ENCODE measurements at regions not wholly inside any gene's neighbourhood (a gene's known extent, or its start where the extent isn't known, plus 50 kb on each side); places are given as distances from the start of the nearest gene placed in this dataset.

DNA sequence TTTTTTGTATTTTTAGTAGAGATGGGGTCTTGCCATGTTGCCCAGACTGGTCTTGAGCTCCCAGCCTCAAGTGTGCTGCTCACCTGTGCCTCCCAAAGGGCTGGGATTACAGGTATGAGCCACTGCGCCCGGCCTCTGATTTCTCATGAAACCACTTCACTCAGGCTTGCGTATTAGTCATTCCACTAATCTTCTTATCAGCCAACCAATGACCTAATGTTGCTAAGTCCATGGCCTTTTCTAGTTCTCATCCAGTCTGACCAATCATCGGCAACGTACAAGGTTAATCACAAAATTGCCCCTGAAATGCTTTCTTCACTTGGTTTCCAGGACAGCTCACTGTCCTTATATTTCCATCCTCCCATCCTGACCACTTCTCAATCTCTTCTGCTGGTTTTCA lies 605.3 kb upstream of the SLC10A2 start:
- no TSS peak for BruUV-seq (replicated peaks)
- intact Hi-C loops (cut with micrococcal nuclease), result no loop called here
- Histone ChIP-seq H3K27ac (ENCODE audit: low read depth, low read length) (no peak overlapping the region), H3K79me2 (ENCODE audit: insufficient read depth, low read length) (no peaks in the 10 kb centered on the region), H3K4me1 (ENCODE audit: control insufficient read depth in 1 of 2, insufficient read depth in 2 of 2, low read length in 2 of 2) (no peaks in the 10 kb centered on the region), H3K4me3 (replicated peaks in 1 of 2; ENCODE audit: low read depth in 1 of 2, low read length in 2 of 2) (no peak overlapping the region), H3K9me3 (ENCODE audit: control insufficient read depth in 1 of 2, insufficient read depth in 1 of 2, low read depth in 1 of 2, low read length in 2 of 2) (no peaks in the 10 kb centered on the region), H4K20me1 (ENCODE audit: insufficient read depth) (no peaks in the 10 kb centered on the region), H3K9me2 (ENCODE audit: insufficient read depth) (no peaks in the 10 kb centered on the region), H3K27me3 (ENCODE audit: insufficient read depth, low read length) (no peaks in the 10 kb centered on the region), H3K9ac (ENCODE audit: low read length) (no peak overlapping the region), H2AFZ (ENCODE audit: low read depth, low read length, poor library complexity, severe bottlenecking) (no peak overlapping the region), H3K4me2 (ENCODE audit: low read length) (no peak overlapping the region), H3K36me3 (ENCODE audit: control insufficient read depth in 1 of 2, insufficient read depth in 2 of 2, low read length in 2 of 2) (no peaks in the 10 kb centered on the region)
- DNase-seq (ENCODE audit: low read depth, low spot score) (no peak), ATAC-seq (no peak)
- CTCF ChIA-PET, result no interaction called here
- TF ChIP-seq FOSL1 (IDR thresholded peaks at IDR 0.05; ENCODE audit: low read depth), result no peak
- TF ChIP-seq ZNF274 (IDR thresholded peaks at IDR 0.05; ENCODE audit: low read depth, low read length), result no peak
- TF ChIP-seq, protein P1, sequence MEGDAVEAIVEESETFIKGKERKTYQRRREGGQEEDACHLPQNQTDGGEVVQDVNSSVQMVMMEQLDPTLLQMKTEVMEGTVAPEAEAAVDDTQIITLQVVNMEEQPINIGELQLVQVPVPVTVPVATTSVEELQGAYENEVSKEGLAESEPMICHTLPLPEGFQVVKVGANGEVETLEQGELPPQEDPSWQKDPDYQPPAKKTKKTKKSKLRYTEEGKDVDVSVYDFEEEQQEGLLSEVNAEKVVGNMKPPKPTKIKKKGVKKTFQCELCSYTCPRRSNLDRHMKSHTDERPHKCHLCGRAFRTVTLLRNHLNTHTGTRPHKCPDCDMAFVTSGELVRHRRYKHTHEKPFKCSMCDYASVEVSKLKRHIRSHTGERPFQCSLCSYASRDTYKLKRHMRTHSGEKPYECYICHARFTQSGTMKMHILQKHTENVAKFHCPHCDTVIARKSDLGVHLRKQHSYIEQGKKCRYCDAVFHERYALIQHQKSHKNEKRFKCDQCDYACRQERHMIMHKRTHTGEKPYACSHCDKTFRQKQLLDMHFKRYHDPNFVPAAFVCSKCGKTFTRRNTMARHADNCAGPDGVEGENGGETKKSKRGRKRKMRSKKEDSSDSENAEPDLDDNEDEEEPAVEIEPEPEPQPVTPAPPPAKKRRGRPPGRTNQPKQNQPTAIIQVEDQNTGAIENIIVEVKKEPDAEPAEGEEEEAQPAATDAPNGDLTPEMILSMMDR (IDR thresholded peaks at IDR 0.05 in 2 of 3, conservative IDR thresholded peaks at IDR 0.05 in 1 of 3; ENCODE audit: borderline replicate concordance in 1 of 3, insufficient read depth in 1 of 3, low read depth in 2 of 3, low read length in 2 of 3), result no peak
- TF ChIP-seq, protein P2, sequence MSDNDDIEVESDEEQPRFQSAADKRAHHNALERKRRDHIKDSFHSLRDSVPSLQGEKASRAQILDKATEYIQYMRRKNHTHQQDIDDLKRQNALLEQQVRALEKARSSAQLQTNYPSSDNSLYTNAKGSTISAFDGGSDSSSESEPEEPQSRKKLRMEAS (IDR thresholded peaks at IDR 0.05), result no peak
- TF ChIP-seq EZH2 (IDR thresholded peaks at IDR 0.05), result no peak
- RAD21 ChIA-PET (ENCODE audit: low non-redundant PET in 1 of 2, low total read pairs in 2 of 2, uncharacterized antibody in 2 of 2, unreplicated experiment in 2 of 2), result no interaction called here
- POLR2A ChIA-PET, result no interaction called here

DNA sequence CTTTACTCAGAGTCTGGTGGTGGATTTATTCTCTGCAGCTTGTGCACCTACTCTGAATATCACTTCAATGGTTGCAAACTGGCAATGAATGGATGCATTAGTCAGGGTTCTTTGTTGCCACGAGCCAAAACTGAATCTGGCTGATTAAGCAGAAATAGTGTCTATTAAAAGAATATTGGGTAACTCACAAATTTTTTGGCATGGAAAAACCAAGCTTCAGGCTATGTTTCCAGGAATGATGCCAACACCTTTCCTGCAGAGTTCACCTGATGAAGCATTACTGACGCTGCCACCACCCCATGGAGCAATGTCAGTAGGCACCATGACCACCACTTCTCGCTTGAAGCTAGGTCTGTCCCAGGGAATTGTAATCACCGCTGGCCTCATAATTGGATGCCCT lies 597.8 kb upstream of the SLC10A2 start:
- TF ChIP-seq SIN3A (IDR thresholded peaks at IDR 0.05; ENCODE audit: low read depth) (no peak), RAD21 (IDR thresholded peaks at IDR 0.05; ENCODE audit: low read depth) (no peak), ZFX (IDR thresholded peaks at IDR 0.05) (no peak), EZH2 (IDR thresholded peaks at IDR 0.05) (no peak), POLR2AphosphoS5 (IDR thresholded peaks at IDR 0.05; ENCODE audit: low read depth, low read length) (no peak), EZH2phosphoT487 (IDR thresholded peaks at IDR 0.05; ENCODE audit: borderline replicate concordance) (no peak), CEBPB (IDR thresholded peaks at IDR 0.05; ENCODE audit: low read depth) (no peak), ZNF274 (IDR thresholded peaks at IDR 0.05; ENCODE audit: low read depth, low read length) (no peak), EGR1 (IDR thresholded peaks at IDR 0.05; ENCODE audit: low read depth) (no peak), JUND (IDR thresholded peaks at IDR 0.05) (no peak), ELF1 (IDR thresholded peaks at IDR 0.05; ENCODE audit: borderline replicate concordance, low read depth) (no peak)
- TF ChIP-seq, protein P3, sequence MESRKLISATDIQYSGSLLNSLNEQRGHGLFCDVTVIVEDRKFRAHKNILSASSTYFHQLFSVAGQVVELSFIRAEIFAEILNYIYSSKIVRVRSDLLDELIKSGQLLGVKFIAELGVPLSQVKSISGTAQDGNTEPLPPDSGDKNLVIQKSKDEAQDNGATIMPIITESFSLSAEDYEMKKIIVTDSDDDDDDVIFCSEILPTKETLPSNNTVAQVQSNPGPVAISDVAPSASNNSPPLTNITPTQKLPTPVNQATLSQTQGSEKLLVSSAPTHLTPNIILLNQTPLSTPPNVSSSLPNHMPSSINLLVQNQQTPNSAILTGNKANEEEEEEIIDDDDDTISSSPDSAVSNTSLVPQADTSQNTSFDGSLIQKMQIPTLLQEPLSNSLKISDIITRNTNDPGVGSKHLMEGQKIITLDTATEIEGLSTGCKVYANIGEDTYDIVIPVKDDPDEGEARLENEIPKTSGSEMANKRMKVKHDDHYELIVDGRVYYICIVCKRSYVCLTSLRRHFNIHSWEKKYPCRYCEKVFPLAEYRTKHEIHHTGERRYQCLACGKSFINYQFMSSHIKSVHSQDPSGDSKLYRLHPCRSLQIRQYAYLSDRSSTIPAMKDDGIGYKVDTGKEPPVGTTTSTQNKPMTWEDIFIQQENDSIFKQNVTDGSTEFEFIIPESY (IDR thresholded peaks at IDR 0.05; ENCODE audit: extremely low read depth, insufficient replicate concordance, low read length), result no peak
- TF ChIP-seq, protein P1 (IDR thresholded peaks at IDR 0.05 in 2 of 3, conservative IDR thresholded peaks at IDR 0.05 in 1 of 3; ENCODE audit: borderline replicate concordance in 1 of 3, insufficient read depth in 1 of 3, low read depth in 2 of 3, low read length in 2 of 3), result no peak
- POLR2A ChIA-PET, result no interaction called here
- Histone ChIP-seq H3K9ac (ENCODE audit: low read length) (no peak overlapping the region), H4K20me1 (ENCODE audit: insufficient read depth) (no peaks in the 10 kb centered on the region), H2AFZ (ENCODE audit: low read depth, low read length, poor library complexity, severe bottlenecking) (no peak overlapping the region), H3K9me2 (ENCODE audit: insufficient read depth) (no peaks in the 10 kb centered on the region), H3K9me3 (ENCODE audit: control insufficient read depth in 1 of 2, insufficient read depth in 1 of 2, low read depth in 1 of 2, low read length in 2 of 2) (no peaks in the 10 kb centered on the region), H3K4me2 (ENCODE audit: low read length) (no peak overlapping the region), H3K79me2 (ENCODE audit: insufficient read depth, low read length) (no peaks in the 10 kb centered on the region), H3K27me3 (ENCODE audit: insufficient read depth, low read length) (no peaks in the 10 kb centered on the region), H3K4me1 (ENCODE audit: control insufficient read depth in 1 of 2, insufficient read depth in 2 of 2, low read length in 2 of 2) (no peaks in the 10 kb centered on the region), H3K27ac (ENCODE audit: low read depth, low read length) (no peak overlapping the region), H3K4me3 (replicated peaks in 1 of 2; ENCODE audit: low read depth in 1 of 2, low read length in 2 of 2) (no peak overlapping the region), H3K36me3 (ENCODE audit: control insufficient read depth in 1 of 2, insufficient read depth in 2 of 2, low read length in 2 of 2) (no peaks in the 10 kb centered on the region)
- CTCF ChIA-PET, result no interaction called here
- intact Hi-C loops (cut with micrococcal nuclease), result no loop called here
- no peak for DNase-seq (ENCODE audit: low read depth, low spot score)
- RAD21 ChIA-PET (ENCODE audit: low non-redundant PET in 1 of 2, low total read pairs in 2 of 2, uncharacterized antibody in 2 of 2, unreplicated experiment in 2 of 2), result no interaction called here
- no peak for ATAC-seq
- no TSS peak for BruUV-seq (replicated peaks)

Data from HCT116 (cell line).